GM12878 (cell line): ENCODE measurements at regions not wholly inside any gene's neighbourhood (a gene's known extent, or its start where the extent isn't known, plus 50 kb on each side); places are given as distances from the start of the nearest gene placed in this dataset.

Experiments used
- ATAC-seq: fragments of 200-7000 bp; cut with Tn5 transposase; 3 replicates; pipeline ENCODE4 v1.9.1; 2020; ENCODE audit warnings: mild to moderate bottlenecking, moderate library complexity
- BruUV-seq: library from RNA; stranded (reverse); fragments of 400-500 nt; replicated peaks from 2 replicates; lab custom pipeline; 2021; lab: Mats Ljungman, UMichigan
- CTCF ChIA-PET: fragments of 300-600 bp; sonication (Branson Sonifier 250); formaldehyde crosslinking; extraction: SDS; loops from one replicate; lab custom pipeline; 2021; ENCODE audit warnings: inconsistent platforms; lab: Yijun Ruan, JAX
- POLR2A ChIA-PET: fragments of 350-600 bp; formaldehyde crosslinking; extraction: SDS; loops from one replicate; lab custom pipeline; 2021; ENCODE audit warnings: inconsistent platforms; lab: Charles Lee
- RAD21 ChIA-PET: fragments of 300-600 bp; sonication (Branson Sonifier 250); formaldehyde crosslinking; loops from one replicate; lab custom pipeline; 2023; ENCODE audit warnings: antibody characterized with exemption; ENCODE audit not compliant: unreplicated experiment; lab: Charles Lee
- SMC1A ChIA-PET: fragments of 300-600 bp; sonication (Branson Sonifier 250); formaldehyde crosslinking; loops from one replicate; lab custom pipeline; 2023; ENCODE audit not compliant: unreplicated experiment, uncharacterized antibody; lab: Charles Lee
- DNase-seq: peaks from one replicate; pipeline ENCODE4 v3.0.0-alpha.2; 2011; ENCODE audit warnings: low read depth, low spot score
- FAIRE-seq: peaks from 3 replicates; lab custom pipeline; 2011; peaks lifted over from hg19 to GRCh38; lab: Jason Lieb, UNC
- H2AFZ ChIP-seq: 2 replicates; pipeline ENCODE4 v1.6.0; 2011; ENCODE audit warnings: low read depth, low read length, control low read depth; ENCODE audit not compliant: control insufficient read depth
- H3K27ac ChIP-seq: 2 replicates; pipeline ENCODE4 v1.5.1; 2011; ENCODE audit warnings: control low read depth; ENCODE audit not compliant: control insufficient read depth, insufficient read depth
- H3K27me3 ChIP-seq, 2 experiments: replicated peaks in 1 of 2; 2 replicates each; pipeline versions ENCODE4 v1.6.0 to v1.6.1; 2011; ENCODE audit warnings: low read length in 1 of 2; ENCODE audit not compliant: control insufficient read depth in 2 of 2, insufficient read depth in 2 of 2
- H3K36me3 ChIP-seq, 2 experiments: 2 replicates each; pipeline ENCODE4 v1.5.1; 2011; ENCODE audit warnings: low read length in 1 of 2; ENCODE audit not compliant: control insufficient read depth in 2 of 2, insufficient read depth in 2 of 2
- H3K4me1 ChIP-seq: 2 replicates; pipeline ENCODE4 v1.6.1; 2011; ENCODE audit warnings: mild to moderate bottlenecking, low read length, moderate library complexity, mixed read lengths; ENCODE audit not compliant: control insufficient read depth, insufficient read depth
- H3K4me2 ChIP-seq: 2 replicates; pipeline ENCODE4 v1.6.0; 2011; ENCODE audit warnings: control low read depth; ENCODE audit not compliant: control insufficient read depth, insufficient read depth
- H3K4me3 ChIP-seq: fragments of 200-600 bp; sonication (generic); 2 replicates; pipeline ENCODE4 v1.5.1; 2016
- H3K79me2 ChIP-seq: 2 replicates; pipeline ENCODE4 v1.6.0; 2011; ENCODE audit warnings: low read length; ENCODE audit not compliant: control insufficient read depth, insufficient read depth
- H3K9ac ChIP-seq: 2 replicates; pipeline ENCODE4 v1.8.0; 2011; ENCODE audit warnings: low read length, control low read depth, mixed read lengths; ENCODE audit not compliant: control insufficient read depth, insufficient read depth
- H3K9me3 ChIP-seq: replicated peaks from 3 replicates; pipeline ENCODE4 v1.5.1; 2011; ENCODE audit warnings: mild to moderate bottlenecking, low read length; ENCODE audit not compliant: control insufficient read depth, insufficient read depth
- H4K20me1 ChIP-seq: 2 replicates; pipeline ENCODE4 v1.6.0; 2011; ENCODE audit not compliant: control insufficient read depth, insufficient read depth
- BACH1 ChIP-seq: fragments of 450-650 bp; IDR thresholded peaks from 2 replicates; pipeline ENCODE4 v1.6.1; 2017; ENCODE audit warnings: mild to moderate bottlenecking, borderline replicate concordance
- CHD1 ChIP-seq: IDR thresholded peaks from 2 replicates; pipeline ENCODE4 v1.6.1; 2012; ENCODE audit warnings: low read depth, low read length, improper control_type of control experiment
- FOXK2 ChIP-seq: fragments of 450-650 bp; IDR thresholded peaks from 2 replicates; pipeline ENCODE4 v1.6.1; 2017; ENCODE audit warnings: mild to moderate bottlenecking, moderate library complexity
- MTA3 ChIP-seq: IDR thresholded peaks from 2 replicates; pipeline ENCODE4 v1.6.1; 2012; ENCODE audit warnings: low read length, inconsistent platforms, borderline replicate concordance
- NBN ChIP-seq: fragments of 450-650 bp; IDR thresholded peaks from 2 replicates; pipeline ENCODE4 v1.6.1; 2016
- NFIC ChIP-seq: IDR thresholded peaks from 2 replicates; pipeline ENCODE4 v1.6.1; 2012; ENCODE audit warnings: low read depth, mild to moderate bottlenecking, inconsistent platforms, low read length, moderate library complexity
- NFXL1 ChIP-seq: fragments of 450-650 bp; IDR thresholded peaks from 2 replicates; pipeline ENCODE4 v1.6.1; 2017; ENCODE audit warnings: antibody characterized with exemption, mild to moderate bottlenecking, borderline replicate concordance
- NKRF ChIP-seq: fragments of 450-650 bp; conservative IDR thresholded peaks from 2 replicates; pipeline ENCODE4 v1.6.1; 2017; ENCODE audit warnings: mild to moderate bottlenecking, moderate library complexity
- POLR2A ChIP-seq: IDR thresholded peaks from 2 replicates; pipeline ENCODE4 v1.6.1; 2011; ENCODE audit warnings: low read depth, mild to moderate bottlenecking, low read length
- REST ChIP-seq: IDR thresholded peaks from 2 replicates; pipeline ENCODE4 v1.6.1; 2012; ENCODE audit warnings: mild to moderate bottlenecking, low read depth, low read length
- SIX5 ChIP-seq: IDR thresholded peaks from 2 replicates; pipeline ENCODE4 v1.6.1; 2011; ENCODE audit warnings: mild to moderate bottlenecking, low read depth, low read length, moderate library complexity; ENCODE audit not compliant: severe bottlenecking
- ZBED1 ChIP-seq: IDR thresholded peaks from 2 replicates; pipeline ENCODE4 v1.6.1; 2016; ENCODE audit warnings: borderline replicate concordance
- ZBTB40 ChIP-seq: fragments of 450-650 bp; IDR thresholded peaks from 2 replicates; pipeline ENCODE4 v1.6.1; 2016; ENCODE audit warnings: mild to moderate bottlenecking, moderate library complexity, borderline replicate concordance
- ZNF384 ChIP-seq: IDR thresholded peaks from 2 replicates; pipeline ENCODE4 v1.6.1; 2012; ENCODE audit warnings: low read depth, mild to moderate bottlenecking, low read length, improper control_type of control experiment, borderline replicate concordance
- WGBS: methylation state at CpG from one replicate; pipeline ENCODE4 v1.1.6; 2016; ENCODE audit warnings: low lambda C conversion rate; ENCODE audit not compliant: insufficient replicate concordance, insufficient coverage; ENCODE audit errors: missing lambda C conversion rate; 5-methylcytosine and 5-hydroxymethylcytosine counted together
- in situ Hi-C: fragments of 300-500 bp; cut with MboI; formaldehyde crosslinking; loops from 9 replicates; pipeline ENCODE4 v1.14.3; 2018; ENCODE audit warnings: mixed read lengths
- intact Hi-C: fragments of 100-400 bp; cut with micrococcal nuclease; formaldehyde crosslinking; loops from one replicate; pipeline ENCODE4 v1.14.2; 2022; ENCODE audit not compliant: unreplicated experiment

- ChIA-PET RAD21 (no interaction called here), SMC1A (interaction anchor here (1.4 kb wide), 1 partner anchor 832 kb away, joined by 3 read pairs; no protein-coding TSS in a partner anchor), POLR2A (no interaction called here), CTCF (interaction anchor here (1.2 kb wide), 1 partner anchor 336 kb away, joined by 3 read pairs; no protein-coding TSS in a partner anchor)
- no peaks in the 10 kb centered on the region for H3K9me3 ChIP-seq
- H3K27ac ChIP-seq, result no peak overlapping the region
- in situ Hi-C loops (loop anchor here (10.0 kb wide), 1 partner anchor 831 kb away; no protein-coding TSS in a partner anchor), intact Hi-C loops (loop anchor here (10.0 kb wide), 1 partner anchor 339 kb away; no protein-coding TSS in a partner anchor)
- no peak for FAIRE-seq
- TF ChIP-seq ZBED1, result no peak
- no peak for TF ChIP-seq NKRF
- no peak for TF ChIP-seq NFXL1
- TF ChIP-seq SIX5, result no peak
- no peak for TF ChIP-seq POLR2A
- TF ChIP-seq FOXK2, result no peak
- no peak for TF ChIP-seq MTA3
- TF ChIP-seq NFIC, result no peak
- TF ChIP-seq ZBTB40, result no peak
- TF ChIP-seq ZNF384, result no peak
- no peak for TF ChIP-seq REST
- TF ChIP-seq CHD1, result no peak
- no peak for TF ChIP-seq NBN
- TF ChIP-seq BACH1, result no peak
- BruUV-seq, result no TSS peak
- H3K79me2 ChIP-seq, result no peaks in the 10 kb centered on the region
- no peaks in the 10 kb centered on the region for H4K20me1 ChIP-seq
- no peak overlapping the region for H3K4me2 ChIP-seq
- no peaks in the 10 kb centered on the region for H3K27me3 ChIP-seq
- no peak for DNase-seq
- no peaks in the 10 kb centered on the region for H3K36me3 ChIP-seq
- WGBS, result 4% methylated on average over 2 of the region's 2 CpGs
- H3K4me1 ChIP-seq, result no peaks in the 10 kb centered on the region
- H2AFZ ChIP-seq, result no peak overlapping the region
- H3K4me3 ChIP-seq, result no peak overlapping the region
- no peak overlapping the region for H3K9ac ChIP-seq
- no peak for ATAC-seq
Observed at GRCh38 chr2:198653311-198653710, 804.4 kb downstream of the SATB2 start.
